IPS-18c (cell line): ENCODE measurements at regions not wholly inside any gene's neighbourhood (a gene's known extent, or its start where the extent isn't known, plus 50 kb on each side); places are given as distances from the start of the nearest gene placed in this dataset.

Experiments used
- H3K4me3 ChIP-seq: 2 replicates; pipeline ENCODE4 v1.7.0; 2013; ENCODE audit warnings: low read depth, mild to moderate bottlenecking, low read length, moderate library complexity; ENCODE audit not compliant: insufficient read depth
- H3K9me3 ChIP-seq: one replicate; pipeline ENCODE4 v1.6.1; 2013; ENCODE audit warnings: mild to moderate bottlenecking, low read length, moderate library complexity; ENCODE audit not compliant: control insufficient read depth, insufficient read depth

GRCh38 chr2:145283131-145283530, 763.2 kb upstream of the ZEB2 start:
- no peaks in the 10 kb centered on the region for H3K9me3 ChIP-seq
- H3K4me3 ChIP-seq, result no peak overlapping the region

GRCh38 chr2:145277922-145278321, 758.0 kb upstream of the ZEB2 start:
- no peaks in the 10 kb centered on the region for H3K9me3 ChIP-seq
- H3K4me3 ChIP-seq, result no peak overlapping the region

- Histone ChIP-seq H3K4me3 (no peak overlapping the region), H3K9me3 (no peaks in the 10 kb centered on the region)
These were observed 753.9 kb upstream of the ZEB2 start for GRCh38 chr2:145273840-145274239.

- Histone ChIP-seq H3K4me3 (no peak overlapping the region), H3K9me3 (no peaks in the 10 kb centered on the region)
These were observed 749.0 kb upstream of the ZEB2 start for GRCh38 chr2:145268931-145269330.

GRCh38 chr2:145267451-145267850, 747.5 kb upstream of the ZEB2 start:
- Histone ChIP-seq H3K9me3 (no peaks in the 10 kb centered on the region), H3K4me3 (no peak overlapping the region)

- H3K4me3 ChIP-seq, result no peak overlapping the region
- no peaks in the 10 kb centered on the region for H3K9me3 ChIP-seq
These were observed 745.3 kb upstream of the ZEB2 start for GRCh38 chr2:145265244-145265643.

GRCh38 chr2:145260674-145261073, 740.8 kb upstream of the ZEB2 start:
- H3K9me3 ChIP-seq, result no peaks in the 10 kb centered on the region
- no peak overlapping the region for H3K4me3 ChIP-seq

GRCh38 chr2:145260081-145260480, 740.2 kb upstream of the ZEB2 start:
- no peak overlapping the region for H3K4me3 ChIP-seq
- H3K9me3 ChIP-seq, result no peaks in the 10 kb centered on the region

GRCh38 chr2:145258903-145259579, 739.1 kb upstream of the ZEB2 start:
- H3K9me3 ChIP-seq, result no peaks in the 10 kb centered on the region
- H3K4me3 ChIP-seq, result no peak overlapping the region

GRCh38 chr2:145257931-145258330, 738.0 kb upstream of the ZEB2 start:
- Histone ChIP-seq H3K9me3 (no peaks in the 10 kb centered on the region), H3K4me3 (no peak overlapping the region)

- H3K4me3 ChIP-seq, result no peak overlapping the region
- no peaks in the 10 kb centered on the region for H3K9me3 ChIP-seq
These were observed 736.6 kb upstream of the ZEB2 start for GRCh38 chr2:145256551-145256950.

- H3K4me3 ChIP-seq, result no peak overlapping the region
- no peaks in the 10 kb centered on the region for H3K9me3 ChIP-seq
These were observed 734.4 kb upstream of the ZEB2 start for GRCh38 chr2:145254291-145254690.

- no peaks in the 10 kb centered on the region for H3K9me3 ChIP-seq
- no peak overlapping the region for H3K4me3 ChIP-seq
These were observed 733.6 kb upstream of the ZEB2 start for GRCh38 chr2:145253492-145253891.

GRCh38 chr2:145245268-145245870, 725.5 kb upstream of the ZEB2 start:
- no peak overlapping the region for H3K4me3 ChIP-seq
- H3K9me3 ChIP-seq, result no peaks in the 10 kb centered on the region

GRCh38 chr2:145235312-145235711, 715.4 kb upstream of the ZEB2 start:
- Histone ChIP-seq H3K9me3 (no peaks in the 10 kb centered on the region), H3K4me3 (no peak overlapping the region)

GRCh38 chr2:145230546-145230945, 710.6 kb upstream of the ZEB2 start:
- Histone ChIP-seq H3K9me3 (no peaks in the 10 kb centered on the region), H3K4me3 (no peak overlapping the region)

GRCh38 chr2:145228506-145228905, 708.6 kb upstream of the ZEB2 start:
- no peaks in the 10 kb centered on the region for H3K9me3 ChIP-seq
- H3K4me3 ChIP-seq, result no peak overlapping the region

- Histone ChIP-seq H3K4me3 (no peak overlapping the region), H3K9me3 (no peaks in the 10 kb centered on the region)
These were observed 707.0 kb upstream of the ZEB2 start for GRCh38 chr2:145226901-145227300.

GRCh38 chr2:145221516-145221915, 701.6 kb upstream of the ZEB2 start:
- H3K4me3 ChIP-seq, result no peak overlapping the region
- no peaks in the 10 kb centered on the region for H3K9me3 ChIP-seq
